GM12873 (cell line): ENCODE measurements at regions not wholly inside any gene's neighbourhood (a gene's known extent, or its start where the extent isn't known, plus 50 kb on each side); places are given as distances from the start of the nearest gene placed in this dataset.

Experiments used
- CTCF ChIP-seq: IDR thresholded peaks from 2 replicates; pipeline ENCODE4 v1.5.1; 2012; ENCODE audit warnings: low read depth, mild to moderate bottlenecking, moderate library complexity, low read length, control low read depth; ENCODE audit not compliant: insufficient read depth; ENCODE audit errors: missing control alignments

GRCh38 chr6:164898412-164898811 lies 411.0 kb downstream of the C6orf118 start:
- TF ChIP-seq CTCF, result no peak

- TF ChIP-seq CTCF, result no peak
These were observed 411.7 kb downstream of the C6orf118 start for GRCh38 chr6:164897523-164898235.

- TF ChIP-seq CTCF, result no peak
These were observed 419.4 kb downstream of the C6orf118 start for GRCh38 chr6:164889980-164890379.

GRCh38 chr6:164887660-164888059 lies 421.7 kb downstream of the C6orf118 start:
- TF ChIP-seq CTCF, result no peak

- no peak for TF ChIP-seq CTCF
These were observed 427.2 kb downstream of the C6orf118 start for GRCh38 chr6:164882236-164882635.

- no peak for TF ChIP-seq CTCF
These were observed 437.6 kb downstream of the C6orf118 start for GRCh38 chr6:164871783-164872182.

- TF ChIP-seq CTCF, result no peak
These were observed 439.2 kb downstream of the C6orf118 start for GRCh38 chr6:164870164-164870563.
